ENCODE measurements at regions not wholly inside any gene's neighbourhood (a gene's known extent, or its start where the extent isn't known, plus 50 kb on each side); places are given as distances from the start of the nearest gene placed in this dataset.

DNA sequence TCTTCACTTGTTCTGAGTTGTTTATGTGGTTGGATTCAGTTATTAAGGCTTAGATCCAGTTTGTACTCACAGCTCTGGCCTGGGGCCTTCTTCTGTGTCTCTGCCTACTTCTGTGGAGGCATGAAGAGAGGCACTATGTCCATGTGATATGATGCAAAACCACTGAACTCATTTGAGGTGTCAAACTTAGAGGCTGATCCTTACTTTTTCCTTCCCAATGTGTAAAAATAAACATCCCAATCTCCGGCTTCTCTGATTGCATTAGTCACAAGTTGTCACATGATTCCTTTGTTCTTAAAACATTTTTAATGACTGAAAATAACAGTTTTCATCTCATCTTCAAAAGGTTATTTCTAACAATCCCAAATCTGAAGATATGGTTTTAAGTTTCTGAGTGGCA is 276.0 kb upstream of the RGMB start:
- TF ChIP-seq, protein P1, sequence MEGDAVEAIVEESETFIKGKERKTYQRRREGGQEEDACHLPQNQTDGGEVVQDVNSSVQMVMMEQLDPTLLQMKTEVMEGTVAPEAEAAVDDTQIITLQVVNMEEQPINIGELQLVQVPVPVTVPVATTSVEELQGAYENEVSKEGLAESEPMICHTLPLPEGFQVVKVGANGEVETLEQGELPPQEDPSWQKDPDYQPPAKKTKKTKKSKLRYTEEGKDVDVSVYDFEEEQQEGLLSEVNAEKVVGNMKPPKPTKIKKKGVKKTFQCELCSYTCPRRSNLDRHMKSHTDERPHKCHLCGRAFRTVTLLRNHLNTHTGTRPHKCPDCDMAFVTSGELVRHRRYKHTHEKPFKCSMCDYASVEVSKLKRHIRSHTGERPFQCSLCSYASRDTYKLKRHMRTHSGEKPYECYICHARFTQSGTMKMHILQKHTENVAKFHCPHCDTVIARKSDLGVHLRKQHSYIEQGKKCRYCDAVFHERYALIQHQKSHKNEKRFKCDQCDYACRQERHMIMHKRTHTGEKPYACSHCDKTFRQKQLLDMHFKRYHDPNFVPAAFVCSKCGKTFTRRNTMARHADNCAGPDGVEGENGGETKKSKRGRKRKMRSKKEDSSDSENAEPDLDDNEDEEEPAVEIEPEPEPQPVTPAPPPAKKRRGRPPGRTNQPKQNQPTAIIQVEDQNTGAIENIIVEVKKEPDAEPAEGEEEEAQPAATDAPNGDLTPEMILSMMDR (IDR thresholded peaks at IDR 0.05; ENCODE audit: poor library complexity), result no peak
- no peak for TF ChIP-seq EZH2phosphoT487 (IDR thresholded peaks at IDR 0.05; ENCODE audit: low read depth, severe bottlenecking, unreplicated experiment)
- no peak for TF ChIP-seq EZH2 (IDR thresholded peaks at IDR 0.05; ENCODE audit: borderline replicate concordance)
